Lower leg skin (tissue), 3 donors: ENCODE measurements at regions not wholly inside any gene's neighbourhood (a gene's known extent, or its start where the extent isn't known, plus 50 kb on each side); places are given as distances from the start of the nearest gene placed in this dataset.

Source experiments
- CTCF ChIP-seq, 3 donors: fragments of 450-650 bp; IDR thresholded peaks; one replicate each; pipeline ENCODE4 v1.5.1; 2016; ENCODE audit warnings: antibody characterized with exemption in 3 of 3, mild to moderate bottlenecking in 3 of 3, moderate library complexity in 2 of 3
- POLR2A ChIP-seq, 2 donors: fragments of 450-650 bp; IDR thresholded peaks; one replicate each; pipeline ENCODE4 v1.6.1; 2016 to 2017; ENCODE audit warnings: antibody characterized with exemption in 2 of 2, mild to moderate bottlenecking in 1 of 2, moderate library complexity in 1 of 2

GRCh38 chr4:155529272-155529671 is 137.4 kb upstream of the GUCY1A1 start:
- TF ChIP-seq CTCF (IDR thresholded peaks at IDR 0.05): no peak
- TF ChIP-seq POLR2A (IDR thresholded peaks at IDR 0.05): no peak
